ENCODE measurements at regions not wholly inside any gene's neighbourhood (a gene's known extent, or its start where the extent isn't known, plus 50 kb on each side); places are given as distances from the start of the nearest gene placed in this dataset.

DNA sequence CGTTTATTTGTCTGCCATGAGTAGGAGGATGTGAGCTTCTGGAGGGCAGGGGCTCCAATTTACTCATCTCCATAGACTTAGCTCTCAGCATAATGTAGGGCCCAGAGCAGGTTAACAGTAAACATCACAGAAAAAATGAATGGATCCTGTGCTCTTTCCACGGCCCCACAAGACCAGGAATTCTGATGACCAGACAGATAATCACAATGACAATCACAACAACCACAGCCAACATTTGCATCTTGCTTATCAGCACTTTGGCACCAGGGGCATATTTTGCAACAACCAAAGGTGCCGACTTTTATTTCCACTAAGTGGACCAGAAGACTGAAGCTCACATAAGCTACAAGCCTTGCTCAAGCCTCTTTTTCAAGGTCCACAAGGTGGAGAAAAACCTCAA is 68.9 kb upstream of the ANKRD34C start:
- no peak for TF ChIP-seq EP300 (IDR thresholded peaks at IDR 0.05; ENCODE audit: low read depth)
- TF ChIP-seq, protein P1, sequence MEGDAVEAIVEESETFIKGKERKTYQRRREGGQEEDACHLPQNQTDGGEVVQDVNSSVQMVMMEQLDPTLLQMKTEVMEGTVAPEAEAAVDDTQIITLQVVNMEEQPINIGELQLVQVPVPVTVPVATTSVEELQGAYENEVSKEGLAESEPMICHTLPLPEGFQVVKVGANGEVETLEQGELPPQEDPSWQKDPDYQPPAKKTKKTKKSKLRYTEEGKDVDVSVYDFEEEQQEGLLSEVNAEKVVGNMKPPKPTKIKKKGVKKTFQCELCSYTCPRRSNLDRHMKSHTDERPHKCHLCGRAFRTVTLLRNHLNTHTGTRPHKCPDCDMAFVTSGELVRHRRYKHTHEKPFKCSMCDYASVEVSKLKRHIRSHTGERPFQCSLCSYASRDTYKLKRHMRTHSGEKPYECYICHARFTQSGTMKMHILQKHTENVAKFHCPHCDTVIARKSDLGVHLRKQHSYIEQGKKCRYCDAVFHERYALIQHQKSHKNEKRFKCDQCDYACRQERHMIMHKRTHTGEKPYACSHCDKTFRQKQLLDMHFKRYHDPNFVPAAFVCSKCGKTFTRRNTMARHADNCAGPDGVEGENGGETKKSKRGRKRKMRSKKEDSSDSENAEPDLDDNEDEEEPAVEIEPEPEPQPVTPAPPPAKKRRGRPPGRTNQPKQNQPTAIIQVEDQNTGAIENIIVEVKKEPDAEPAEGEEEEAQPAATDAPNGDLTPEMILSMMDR (IDR thresholded peaks at IDR 0.05) = no peak
- no peak for TF ChIP-seq POLR2A (IDR thresholded peaks at IDR 0.05)
